Sigmoid colon (tissue), 4 donors: ENCODE measurements at regions not wholly inside any gene's neighbourhood (a gene's known extent, or its start where the extent isn't known, plus 50 kb on each side); places are given as distances from the start of the nearest gene placed in this dataset.

Experiments
- POLR2A ChIP-seq, 2 donors: fragments of 450-650 bp; IDR thresholded peaks; one replicate each; pipeline ENCODE4 v1.6.1; 2016; ENCODE audit warnings: antibody characterized with exemption in 2 of 2, mild to moderate bottlenecking in 2 of 2, moderate library complexity in 2 of 2
- POLR2AphosphoS5 ChIP-seq, 4 donors: sonication (generic); formaldehyde crosslinking; IDR thresholded peaks; one replicate each; pipeline ENCODE4 v1.6.1; 2017; ENCODE audit warnings: antibody characterized with exemption in 4 of 4

DNA sequence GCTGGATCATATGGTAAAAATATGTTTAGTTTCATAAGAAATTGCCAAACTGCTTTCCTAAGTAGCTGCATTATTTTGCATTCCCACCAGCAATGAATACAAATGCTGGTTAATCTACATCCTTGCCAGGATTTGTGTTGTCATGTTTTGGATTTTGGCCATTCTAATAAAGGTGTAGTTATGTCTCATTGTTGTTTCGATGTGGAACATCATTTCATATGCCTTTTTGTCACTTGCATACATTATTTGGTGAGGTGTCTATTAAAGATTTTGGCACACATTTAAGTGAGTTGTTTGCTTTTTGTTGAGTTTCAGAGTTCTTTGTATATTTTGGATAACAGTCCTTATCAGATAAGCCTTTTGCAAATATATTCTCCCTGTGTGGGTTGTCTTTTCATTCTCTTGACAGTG is 299.2 kb upstream of the TFPI start:
- TF ChIP-seq POLR2A (IDR thresholded peaks at IDR 0.05) (no peak), POLR2AphosphoS5 (IDR thresholded peaks at IDR 0.05) (no peak)
